NCI-H510A treated with DMSO at 0.1 percent for 48 hours (cell line): ENCODE measurements at regions not wholly inside any gene's neighbourhood (a gene's known extent, or its start where the extent isn't known, plus 50 kb on each side); places are given as distances from the start of the nearest gene placed in this dataset.
A peak's percentile ranks its signal among the peaks of the same experiment; 100 is the strongest.

Experiments used
- DNase-seq: peaks from one replicate; lab custom pipeline; 2025; lab: John Stamatoyannopoulos, UW

DNA sequence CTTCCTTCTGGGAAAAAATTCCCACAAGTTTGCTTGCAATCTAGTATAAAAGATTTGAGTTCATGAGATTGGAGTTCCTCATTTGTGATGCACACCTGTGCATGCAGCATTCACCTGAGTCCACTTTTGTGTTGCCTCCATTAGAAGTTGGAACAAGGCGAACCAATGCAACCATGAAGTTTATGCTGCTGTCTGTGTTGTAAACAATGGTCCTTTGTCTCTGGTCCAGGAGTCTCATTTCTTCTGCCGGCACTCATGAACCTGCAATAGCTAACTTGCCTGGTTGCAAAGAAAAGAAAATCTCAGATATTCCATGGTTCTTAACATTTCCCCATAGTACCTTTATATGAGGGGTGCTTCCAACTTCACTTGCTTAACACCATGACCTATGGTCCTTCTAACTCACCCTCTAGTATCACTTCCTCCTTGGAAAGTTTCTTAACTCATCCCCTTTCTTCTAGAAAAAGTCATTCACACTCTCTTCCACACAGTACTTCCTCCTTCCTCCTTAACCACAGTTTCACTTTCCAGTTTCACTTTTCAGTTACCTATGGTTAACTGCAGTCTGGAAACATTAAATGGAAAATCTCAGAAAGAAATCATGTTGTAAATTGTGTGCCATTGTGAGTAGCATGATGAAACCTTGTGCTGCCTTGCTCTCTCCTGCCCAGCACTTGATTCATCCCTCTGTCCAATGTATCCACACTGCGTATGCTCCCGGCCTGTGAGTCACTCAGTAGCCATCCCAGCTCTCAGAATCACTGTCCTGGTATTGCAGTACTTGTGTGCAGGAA, 128.8 kb upstream of the TRIB2 start:
- no peak for DNase-seq

- no peak for DNase-seq
These were observed 127.8 kb upstream of the TRIB2 start for GRCh38 chr2:12588986-12589385.

- DNase-seq = no peak
These were observed 126.9 kb upstream of the TRIB2 start for GRCh38 chr2:12589802-12590320.

- no peak for DNase-seq
These were observed 124.4 kb upstream of the TRIB2 start for GRCh38 chr2:12592296-12592695.

GRCh38 chr2:12594590-12594989, 122.1 kb upstream of the TRIB2 start:
- DNase-seq = no peak

GRCh38 chr2:12596771-12597170, 120.0 kb upstream of the TRIB2 start:
- DNase-seq = no peak

DNA sequence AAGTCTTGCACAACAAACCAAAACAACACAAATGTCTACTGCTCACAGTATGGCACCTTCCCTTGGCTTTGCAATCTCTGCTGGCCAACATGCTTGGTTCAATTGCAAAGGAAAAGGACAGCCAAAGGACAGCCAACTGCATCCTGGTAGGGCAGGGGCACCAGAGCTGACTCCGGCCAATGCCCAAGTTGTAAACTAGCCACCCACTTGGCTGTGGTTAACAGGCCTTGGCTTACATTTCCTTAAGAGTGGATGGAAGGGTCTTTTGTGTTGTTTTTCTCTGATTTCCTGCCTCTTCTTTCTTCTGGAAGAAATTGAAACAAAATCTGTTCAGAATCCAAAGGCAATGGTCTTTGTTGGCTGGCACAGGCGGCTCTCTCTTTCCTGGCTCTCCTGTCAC, 119.1 kb upstream of the TRIB2 start:
- DNase-seq = no peak

GRCh38 chr2:12602661-12603060, 114.1 kb upstream of the TRIB2 start:
- DNase-seq = no peak

DNA sequence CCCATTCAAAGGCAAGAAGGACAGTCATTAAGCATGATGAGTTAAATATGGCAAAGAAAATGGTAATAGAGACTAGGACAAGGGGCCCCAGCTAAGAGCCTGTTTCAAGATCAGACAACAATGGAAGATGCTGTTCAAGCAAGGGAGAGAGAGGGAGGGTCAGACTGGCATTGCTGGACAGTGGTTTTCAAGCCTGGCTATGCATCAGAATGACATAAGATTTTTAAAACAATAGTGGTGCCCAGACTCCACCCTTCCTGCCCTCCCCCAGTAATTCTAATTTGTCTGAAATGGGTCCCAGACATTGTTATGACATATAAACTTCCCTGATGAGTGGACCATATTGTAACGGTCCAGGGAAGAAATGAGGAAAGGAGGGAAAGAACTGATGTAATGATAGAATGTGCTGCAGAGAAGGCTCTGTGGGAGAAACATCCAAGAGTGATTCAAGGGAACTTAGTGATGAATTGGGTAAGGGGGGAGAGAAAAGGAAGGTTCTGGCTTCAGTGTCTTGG, 112.9 kb upstream of the TRIB2 start:
- DNase-seq = no peak

DNA sequence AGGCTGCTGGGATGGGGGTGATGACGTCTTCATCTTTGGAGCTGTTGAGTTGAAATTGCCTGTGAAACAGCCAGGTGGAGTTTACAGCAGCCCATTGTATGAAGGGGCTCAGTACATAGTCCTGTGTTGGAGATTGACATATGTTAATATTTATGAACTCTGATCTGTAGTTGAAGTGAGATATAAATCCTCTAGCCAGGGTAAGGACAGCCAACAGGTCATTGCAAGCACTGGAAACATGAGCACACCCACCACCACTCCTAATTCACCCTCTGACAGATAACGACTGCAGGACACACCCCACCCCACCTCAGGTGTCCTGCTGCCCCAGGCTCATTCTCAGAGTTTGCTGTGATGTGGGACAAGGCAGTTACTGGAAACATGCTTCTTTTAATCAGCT, 112.4 kb upstream of the TRIB2 start:
- peak; percentile 76 for DNase-seq

GRCh38 chr2:12605366-12605765, 111.4 kb upstream of the TRIB2 start:
- DNase-seq = no peak

DNA sequence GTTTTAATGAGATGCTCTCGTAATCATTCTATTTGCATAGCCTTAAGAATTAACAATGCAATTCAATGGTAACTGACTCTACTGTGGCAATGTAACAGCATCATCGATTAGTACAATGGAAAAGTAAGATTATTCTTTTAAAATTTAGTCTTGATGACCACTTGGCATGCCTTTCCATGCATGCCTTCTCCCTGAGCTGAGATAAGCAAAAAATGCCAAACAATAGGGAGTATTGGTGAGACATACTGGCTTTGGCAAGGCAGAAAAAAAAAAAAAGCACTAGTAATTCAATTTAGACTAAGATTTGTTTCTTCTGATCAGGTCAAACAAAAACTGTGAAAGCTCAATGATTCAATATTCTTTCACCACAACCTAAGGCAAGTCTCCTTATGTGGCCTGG, 110.8 kb upstream of the TRIB2 start:
- DNase-seq = no peak

DNA sequence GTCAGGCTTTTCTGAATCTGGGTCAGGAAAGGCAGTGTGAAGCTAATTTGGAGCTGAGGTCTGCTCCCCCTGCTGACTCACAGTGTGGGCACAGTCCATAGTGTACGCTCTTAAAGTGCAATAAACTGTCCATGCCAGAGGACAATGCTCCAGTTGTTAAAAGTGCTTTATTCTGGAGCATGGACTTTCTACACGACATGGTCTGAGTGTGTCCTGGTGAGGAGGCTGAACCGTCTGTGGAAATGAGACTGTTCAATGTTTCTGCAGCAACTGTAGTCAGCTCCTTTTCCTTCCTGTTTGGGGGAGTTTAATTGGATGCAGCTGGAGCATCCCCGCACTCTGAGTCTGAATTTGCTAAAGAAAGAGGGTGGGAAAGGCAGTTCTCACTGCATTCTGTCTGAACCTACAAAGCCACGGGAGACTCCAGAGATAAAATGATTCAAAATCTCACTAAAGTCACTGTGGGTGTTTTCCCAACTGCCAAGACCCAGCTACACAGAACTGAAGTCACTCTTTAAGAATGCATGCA, 110.2 kb upstream of the TRIB2 start:
- DNase-seq = peak; percentile 7

DNA sequence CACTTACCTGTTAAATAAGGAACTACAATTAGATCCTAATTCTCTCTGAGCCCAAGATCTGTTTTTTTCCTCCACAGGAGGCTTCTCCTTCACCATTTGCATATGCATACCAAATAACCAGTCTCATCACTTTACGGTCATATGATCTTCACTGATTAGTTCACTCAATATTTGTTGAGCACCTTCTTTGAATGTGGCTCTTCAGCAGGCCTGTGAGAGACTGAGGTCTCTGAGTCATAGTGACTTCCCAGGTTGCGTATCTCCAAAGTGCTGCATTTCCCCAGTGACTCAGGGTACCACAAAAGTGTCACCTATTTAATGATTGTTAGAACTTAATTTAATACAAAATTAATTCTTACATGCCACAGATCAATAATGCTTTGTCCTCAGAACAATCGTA, 108.8 kb upstream of the TRIB2 start:
- no peak for DNase-seq

DNA sequence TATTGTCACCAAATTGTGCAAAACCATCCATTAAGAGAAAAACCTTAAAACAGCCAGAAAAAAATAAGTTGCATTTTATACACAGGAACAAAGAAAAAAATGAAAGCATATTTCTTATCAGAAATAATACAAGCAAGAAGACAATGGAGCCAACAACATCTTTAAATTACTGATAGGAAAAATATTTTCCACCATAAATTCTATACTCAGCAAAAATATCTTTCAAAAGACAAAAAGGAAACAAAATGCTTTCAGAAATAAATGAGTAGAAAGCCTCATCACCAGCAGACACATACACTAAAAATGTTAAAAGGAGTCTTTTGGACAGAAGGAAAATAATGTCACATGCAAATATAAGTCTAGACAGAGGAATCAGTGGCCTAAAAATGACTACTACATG, 106.4 kb upstream of the TRIB2 start:
- DNase-seq = no peak

- DNase-seq = no peak
These were observed 104.6 kb upstream of the TRIB2 start for GRCh38 chr2:12612168-12612567.

GRCh38 chr2:12612671-12613070, 104.1 kb upstream of the TRIB2 start:
- DNase-seq = peak; percentile 12

- peak; percentile 16 for DNase-seq
These were observed 103.5 kb upstream of the TRIB2 start for GRCh38 chr2:12613137-12613835.

DNA sequence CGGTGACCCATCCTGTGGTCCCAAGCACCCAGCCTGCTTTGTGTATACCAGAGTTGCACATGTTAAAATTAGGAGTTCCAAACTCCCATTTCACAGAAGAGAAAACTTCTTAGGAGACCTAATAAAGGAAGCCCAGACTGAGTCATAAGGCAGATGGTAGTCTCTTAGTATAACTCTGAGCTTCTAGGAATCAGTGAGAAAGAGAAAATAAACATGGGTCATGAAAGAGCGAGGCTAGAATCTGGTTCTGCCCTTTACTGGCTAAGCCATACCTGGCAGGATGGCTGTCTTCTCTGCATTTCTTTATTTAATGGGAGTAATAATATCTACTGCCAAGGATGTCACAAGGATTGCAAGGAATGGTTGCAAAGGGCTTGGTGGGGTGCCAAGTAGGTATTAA, 101.2 kb upstream of the TRIB2 start:
- no peak for DNase-seq

DNA sequence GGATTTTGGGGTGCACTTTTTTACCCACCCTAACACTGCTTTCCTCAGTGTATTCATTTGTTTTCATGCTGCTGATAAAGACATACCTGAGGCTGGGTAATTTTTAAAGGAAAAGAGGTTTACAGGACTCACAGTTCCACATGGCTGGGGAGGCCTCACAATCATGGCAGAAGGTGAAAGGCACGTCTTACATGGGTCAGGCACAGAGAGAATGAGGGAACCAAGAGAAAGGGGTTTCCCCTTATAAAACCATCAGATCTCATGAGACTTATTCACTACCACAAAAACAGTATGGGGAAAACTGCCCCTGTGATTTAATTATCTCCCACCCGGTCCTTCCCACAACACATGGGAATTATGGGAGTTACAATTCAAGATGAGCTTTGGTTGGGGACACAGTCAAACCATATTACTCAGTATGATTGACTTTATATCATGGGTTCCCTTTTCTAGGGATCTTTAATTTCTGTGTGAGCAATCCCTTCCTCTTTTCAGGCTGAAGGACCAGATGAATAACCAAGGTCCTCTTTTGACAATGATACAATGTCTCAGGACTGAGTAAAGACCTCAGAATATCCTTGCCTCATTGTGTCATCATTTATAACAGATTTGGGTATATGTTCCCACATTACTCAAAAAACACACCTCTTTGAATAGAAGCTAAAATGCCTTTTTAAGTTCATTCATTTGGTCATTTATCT, 100.1 kb upstream of the TRIB2 start:
- DNase-seq = no peak

DNA sequence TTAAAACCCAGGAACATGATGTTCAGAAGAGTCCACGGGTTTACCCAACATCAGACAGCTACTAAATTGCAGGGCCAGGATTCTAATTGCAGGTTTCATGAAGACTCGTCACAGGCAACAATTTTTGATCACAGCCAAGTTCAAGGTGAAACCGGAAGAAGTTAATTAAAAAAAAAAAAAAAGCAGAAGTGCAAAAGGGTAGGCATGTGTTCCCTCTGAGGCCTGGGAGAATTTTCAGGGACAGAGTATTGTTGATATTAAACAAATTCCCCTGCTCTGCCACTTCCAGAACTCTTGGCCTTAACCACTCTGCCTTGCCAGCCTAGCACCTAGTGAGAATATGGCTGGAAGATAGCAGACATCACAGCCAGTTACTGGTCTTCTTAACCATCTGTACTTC, 99.4 kb upstream of the TRIB2 start:
- DNase-seq = no peak

GRCh38 chr2:12617853-12618252, 98.9 kb upstream of the TRIB2 start:
- DNase-seq = no peak
